KBM-7 (cell line): ENCODE measurements at regions not wholly inside any gene's neighbourhood (a gene's known extent, or its start where the extent isn't known, plus 50 kb on each side); places are given as distances from the start of the nearest gene placed in this dataset.

ENCODE experiments used
- DNase-seq: peaks from one replicate; pipeline ENCODE4 v3.0.0-alpha.2; 2015
- in situ Hi-C: fragments of 300-500 bp; cut with MboI; formaldehyde crosslinking; loops from 2 replicates; pipeline ENCODE4 v1.14.3; 2020; ENCODE audit warnings: low sequenced_read_pairs, low pct_unique_long_range_greater_than_20kb, mixed read lengths

DNA sequence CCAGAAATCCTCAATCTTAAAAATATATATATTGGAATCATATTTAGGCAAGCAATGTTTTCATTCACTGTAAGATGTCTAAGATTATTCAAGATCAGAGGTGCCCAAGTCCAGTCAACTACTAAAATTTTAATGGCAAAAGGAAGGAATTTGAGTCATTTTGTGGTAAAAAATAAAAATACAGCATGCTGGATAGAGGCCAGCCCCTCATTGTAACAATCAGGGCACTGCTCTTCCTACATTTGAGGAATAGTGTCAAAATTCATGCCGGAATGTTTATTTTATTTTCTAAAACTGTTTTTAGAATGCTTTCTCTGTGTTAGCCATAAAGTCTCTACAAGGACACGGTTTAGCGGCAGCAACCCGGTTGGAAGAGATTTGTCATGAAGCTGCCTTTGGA, 49.9 kb upstream of the SRD5A3 start:
- DNase-seq, result no peak
- in situ Hi-C loops, result no loop called here
